ENCODE measurements at regions not wholly inside any gene's neighbourhood (a gene's known extent, or its start where the extent isn't known, plus 50 kb on each side); places are given as distances from the start of the nearest gene placed in this dataset.
A peak's percentile ranks its signal among the peaks of the same experiment; 100 is the strongest.

- H3K27me3 ChIP-seq (replicated peaks in 1 of 2; ENCODE audit: control insufficient read depth in 2 of 2, extremely low read depth in 1 of 2, insufficient read depth in 2 of 2, low read length in 1 of 2): peaks cover 0 to 6% of the 10 kb centered on the region in 2 experiments
- H3K27ac ChIP-seq (ENCODE audit: low read length): no peak overlapping the region
- no peak overlapping the region for H3K4me3 ChIP-seq (ENCODE audit: control insufficient read depth in 1 of 2, extremely low read depth in 1 of 2, low read length in 1 of 2)
- no peak overlapping the region for H3K27ac Mint-ChIP-seq
- ChIA-PET CTCF (no interaction called here), POLR2A (no interaction called here)
- H3K4me3 Mint-ChIP-seq: no peak overlapping the region
- peaks cover 0 to 2% of the 10 kb centered on the region in 2 experiments for H3K4me1 ChIP-seq (ENCODE audit: control insufficient read depth in 1 of 2, extremely low read depth in 1 of 2, insufficient read depth in 2 of 2, low read length in 2 of 2)
- H3K9me3 Mint-ChIP-seq: no peaks in the 10 kb centered on the region
- H3K27me3 Mint-ChIP-seq: no peaks in the 10 kb centered on the region
- 100% methylated on average over 1 of the region's 3 CpGs for WGBS (ENCODE audit: insufficient coverage)
- DNase-seq (no peak), ATAC-seq (replicated peaks in 1 of 4) (no peak)
- H3K36me3 Mint-ChIP-seq: no peaks in the 10 kb centered on the region
- H3K4me1 Mint-ChIP-seq: peaks cover 0 to 7% (median 0%) of the 10 kb centered on the region in 3 donors
- no peaks in the 10 kb centered on the region for H3K36me3 ChIP-seq (ENCODE audit: control insufficient read depth in 2 of 2, extremely low read depth in 1 of 2, insufficient read depth in 1 of 2, low read length in 1 of 2)
- no peaks in the 10 kb centered on the region for H3K9me3 ChIP-seq
Observed at GRCh38 chr11:11043721-11044120, 185.9 kb upstream of the ZBED5 start.

GRCh38 chr11:11039208-11039965 lies 181.5 kb upstream of the ZBED5 start:
- CTCF ChIA-PET: interaction anchor here (1.7 to 5.1 kb wide), 3 partner anchors 11 to 118 kb away, joined by 7 to 37 read pairs (median 17); no protein-coding TSS in a partner anchor
- Histone ChIP-seq H3K27ac (ENCODE audit: low read length) (no peak overlapping the region), H3K4me3 (ENCODE audit: control insufficient read depth in 1 of 2, extremely low read depth in 1 of 2, low read length in 1 of 2) (no peak overlapping the region), H3K27me3 (replicated peaks in 1 of 2; ENCODE audit: control insufficient read depth in 2 of 2, extremely low read depth in 1 of 2, insufficient read depth in 2 of 2, low read length in 1 of 2) (peaks cover 0 to 2% of the 10 kb centered on the region in 2 experiments), H3K9me3 (no peaks in the 10 kb centered on the region), H3K4me1 (ENCODE audit: control insufficient read depth in 1 of 2, extremely low read depth in 1 of 2, insufficient read depth in 2 of 2, low read length in 2 of 2) (peaks cover 13 to 20% of the 10 kb centered on the region in 2 experiments), H3K36me3 (ENCODE audit: control insufficient read depth in 2 of 2, extremely low read depth in 1 of 2, insufficient read depth in 1 of 2, low read length in 1 of 2) (no peaks in the 10 kb centered on the region)
- Mint-ChIP-seq H3K36me3 (no peaks in the 10 kb centered on the region), H3K4me1 (peaks cover 14 to 33% (median 18%) of the 10 kb centered on the region in 3 donors), H3K27ac (no peak overlapping the region), H3K27me3 (peaks cover 0 to 5% of the 10 kb centered on the region in 2 donors), H3K4me3 (no peak overlapping the region), H3K9me3 (no peaks in the 10 kb centered on the region)
- no peak for DNase-seq
- 87% methylated on average over 2 of the region's 5 CpGs for WGBS (ENCODE audit: insufficient coverage)
- POLR2A ChIA-PET: interaction anchor here in 1 of 2 donors (0.6 kb wide), 1 partner anchor 82 kb away, joined by 4 read pairs; no protein-coding TSS in a partner anchor
- no peak for ATAC-seq (replicated peaks in 1 of 4)

- WGBS (ENCODE audit: insufficient coverage): 81% methylated on average over 3 of the region's 3 CpGs
- H3K27me3 ChIP-seq (replicated peaks in 1 of 2; ENCODE audit: control insufficient read depth in 2 of 2, extremely low read depth in 1 of 2, insufficient read depth in 2 of 2, low read length in 1 of 2): peaks cover 0 to 2% of the 10 kb centered on the region in 2 experiments
- H3K27me3 Mint-ChIP-seq: peaks cover 0 to 5% of the 10 kb centered on the region in 2 donors
- no peak overlapping the region for H3K27ac ChIP-seq (ENCODE audit: low read length)
- H3K4me1 ChIP-seq (ENCODE audit: control insufficient read depth in 1 of 2, extremely low read depth in 1 of 2, insufficient read depth in 2 of 2, low read length in 2 of 2): peaks cover 13 to 20% of the 10 kb centered on the region in 2 experiments
- H3K36me3 Mint-ChIP-seq: no peaks in the 10 kb centered on the region
- CTCF ChIA-PET: interaction anchor here (0.5 to 5.1 kb wide), 9 partner anchors 11 to 832 kb away, joined by 3 to 37 read pairs (median 8); no protein-coding TSS in a partner anchor
- no peak overlapping the region for H3K4me3 ChIP-seq (ENCODE audit: control insufficient read depth in 1 of 2, extremely low read depth in 1 of 2, low read length in 1 of 2)
- H3K9me3 Mint-ChIP-seq: no peaks in the 10 kb centered on the region
- H3K9me3 ChIP-seq: no peaks in the 10 kb centered on the region
- peaks cover 14 to 36% (median 18%) of the 10 kb centered on the region in 3 donors for H3K4me1 Mint-ChIP-seq
- no peak overlapping the region for H3K4me3 Mint-ChIP-seq
- ATAC-seq (replicated peaks in 1 of 4) (no peak), DNase-seq (no peak)
- H3K27ac Mint-ChIP-seq: no peak overlapping the region
- POLR2A ChIA-PET: interaction anchor here (0.6 kb wide), 2 partner anchors 83 to 365 kb away, joined by 3 to 4 read pairs; no protein-coding TSS in a partner anchor
- no peaks in the 10 kb centered on the region for H3K36me3 ChIP-seq (ENCODE audit: control insufficient read depth in 2 of 2, extremely low read depth in 1 of 2, insufficient read depth in 1 of 2, low read length in 1 of 2)
Observed at GRCh38 chr11:11038782-11039181, 180.9 kb upstream of the ZBED5 start.

GRCh38 chr11:11038352-11038751 lies 180.5 kb upstream of the ZBED5 start:
- WGBS (ENCODE audit: insufficient coverage): 100% methylated on average over 2 of the region's 3 CpGs
- no peak overlapping the region for H3K4me3 ChIP-seq (ENCODE audit: control insufficient read depth in 1 of 2, extremely low read depth in 1 of 2, low read length in 1 of 2)
- POLR2A ChIA-PET: interaction anchor here (0.6 kb wide), 2 partner anchors 83 to 365 kb away, joined by 3 to 4 read pairs; no protein-coding TSS in a partner anchor
- Mint-ChIP-seq H3K27ac (no peak overlapping the region), H3K4me1 (peaks cover 14 to 36% (median 18%) of the 10 kb centered on the region in 3 donors), H3K4me3 (no peak overlapping the region), H3K9me3 (no peaks in the 10 kb centered on the region), H3K27me3 (peaks cover 0 to 5% of the 10 kb centered on the region in 2 donors), H3K36me3 (no peaks in the 10 kb centered on the region)
- peaks cover 13 to 20% of the 10 kb centered on the region in 2 experiments for H3K4me1 ChIP-seq (ENCODE audit: control insufficient read depth in 1 of 2, extremely low read depth in 1 of 2, insufficient read depth in 2 of 2, low read length in 2 of 2)
- DNase-seq (no peak), ATAC-seq (replicated peaks in 1 of 4) (no peak)
- CTCF ChIA-PET: interaction anchor here (0.5 to 5.1 kb wide), 11 partner anchors 10 to 833 kb away, joined by 3 to 37 read pairs (median 7); no protein-coding TSS in a partner anchor
- no peaks in the 10 kb centered on the region for H3K9me3 ChIP-seq
- no peaks in the 10 kb centered on the region for H3K36me3 ChIP-seq (ENCODE audit: control insufficient read depth in 2 of 2, extremely low read depth in 1 of 2, insufficient read depth in 1 of 2, low read length in 1 of 2)
- peaks cover 0 to 2% of the 10 kb centered on the region in 2 experiments for H3K27me3 ChIP-seq (replicated peaks in 1 of 2; ENCODE audit: control insufficient read depth in 2 of 2, extremely low read depth in 1 of 2, insufficient read depth in 2 of 2, low read length in 1 of 2)
- H3K27ac ChIP-seq (ENCODE audit: low read length): no peak overlapping the region

GRCh38 chr11:11036848-11037732 lies 179.2 kb upstream of the ZBED5 start:
- peak overlapping the region in 1 of 3 donors; percentile 38 for H3K4me3 Mint-ChIP-seq
- H3K36me3 Mint-ChIP-seq: no peaks in the 10 kb centered on the region
- DNase-seq: peak in 20 of 35 experiments; percentile 9 to 83 (median 30)
- ChIA-PET CTCF (interaction anchor here (0.6 to 5.1 kb wide), 16 partner anchors 9 to 751 kb away, joined by 3 to 37 read pairs (median 5); no protein-coding TSS in a partner anchor), POLR2A (interaction anchor here in 1 of 2 donors (1.3 kb wide), 1 partner anchor 121 kb away, joined by 4 read pairs; no protein-coding TSS in a partner anchor)
- H3K4me1 ChIP-seq (ENCODE audit: control insufficient read depth in 1 of 2, extremely low read depth in 1 of 2, insufficient read depth in 2 of 2, low read length in 2 of 2): peaks cover 13 to 20% of the 10 kb centered on the region in 2 experiments
- H3K27ac Mint-ChIP-seq: peak overlapping the region; percentile 49 to 72
- peaks cover 0 to 5% of the 10 kb centered on the region in 2 donors for H3K27me3 Mint-ChIP-seq
- H3K9me3 Mint-ChIP-seq: no peaks in the 10 kb centered on the region
- H3K4me3 ChIP-seq (ENCODE audit: control insufficient read depth in 1 of 2, extremely low read depth in 1 of 2, low read length in 1 of 2): no peak overlapping the region
- no peaks in the 10 kb centered on the region for H3K36me3 ChIP-seq (ENCODE audit: control insufficient read depth in 2 of 2, extremely low read depth in 1 of 2, insufficient read depth in 1 of 2, low read length in 1 of 2)
- no peak overlapping the region for H3K27ac ChIP-seq (ENCODE audit: low read length)
- H3K27me3 ChIP-seq (replicated peaks in 1 of 2; ENCODE audit: control insufficient read depth in 2 of 2, extremely low read depth in 1 of 2, insufficient read depth in 2 of 2, low read length in 1 of 2): peaks cover 0 to 2% of the 10 kb centered on the region in 2 experiments
- no peaks in the 10 kb centered on the region for H3K9me3 ChIP-seq
- peak; percentile 79 to 92 (median 86) for ATAC-seq (replicated peaks in 1 of 4)
- peaks cover 14 to 36% (median 18%) of the 10 kb centered on the region in 3 donors for H3K4me1 Mint-ChIP-seq
- WGBS (ENCODE audit: insufficient coverage): 81% methylated on average over 4 of the region's 5 CpGs
